Smooth muscle cell (in vitro differentiated cells): ENCODE measurements at regions not wholly inside any gene's neighbourhood (a gene's known extent, or its start where the extent isn't known, plus 50 kb on each side); places are given as distances from the start of the nearest gene placed in this dataset.
"Not testable (repeated sequence)": the region's sequence is repeated elsewhere in the genome, so short reads cannot be mapped to it uniquely, and the experiment has no call there.

ENCODE experiments used
- DNase-seq: peaks from one replicate; lab custom pipeline; 2025; ENCODE audit not compliant: unreplicated experiment; lab: John Stamatoyannopoulos, UW
- H2AFZ ChIP-seq: fragments of 200-600 bp; sonication (generic); 2 replicates; pipeline ENCODE4 v1.6.0; 2016; ENCODE audit warnings: antibody characterized with exemption, low read depth, mild to moderate bottlenecking
- H3F3A ChIP-seq: fragments of 200-600 bp; sonication (generic); 2 replicates; pipeline ENCODE4 v1.6.0; 2017; ENCODE audit warnings: antibody characterized with exemption, low read depth
- H3K27ac ChIP-seq: fragments of 200-600 bp; sonication (generic); 2 replicates; pipeline ENCODE4 v1.5.1; 2016; ENCODE audit warnings: low read depth, mild to moderate bottlenecking
- H3K27me3 ChIP-seq: fragments of 200-600 bp; sonication (generic); 2 replicates; pipeline ENCODE4 v1.6.1; 2016; ENCODE audit warnings: low read depth, mild to moderate bottlenecking
- H3K36me3 ChIP-seq: fragments of 200-600 bp; sonication (generic); 2 replicates; pipeline ENCODE4 v1.5.1; 2016; ENCODE audit warnings: low read depth
- H3K4me1 ChIP-seq: fragments of 200-600 bp; sonication (generic); 2 replicates; pipeline ENCODE4 v1.5.1; 2016; ENCODE audit warnings: low read depth
- H3K4me2 ChIP-seq: fragments of 200-600 bp; sonication (generic); 2 replicates; pipeline ENCODE4 v1.6.0; 2016; ENCODE audit warnings: mild to moderate bottlenecking
- H3K4me3 ChIP-seq: fragments of 200-600 bp; sonication (generic); 2 replicates; pipeline ENCODE4 v1.5.1; 2016; ENCODE audit warnings: mild to moderate bottlenecking
- H3K79me2 ChIP-seq: fragments of 200-600 bp; sonication (generic); 2 replicates; pipeline ENCODE4 v1.6.0; 2016; ENCODE audit warnings: low read depth, mild to moderate bottlenecking
- H3K9ac ChIP-seq: fragments of 200-600 bp; sonication (generic); 2 replicates; pipeline ENCODE4 v1.6.0; 2016; ENCODE audit warnings: low read depth
- H3K9me3 ChIP-seq: fragments of 200-600 bp; sonication (generic); replicated peaks from 2 replicates; pipeline ENCODE4 v1.5.1; 2016; ENCODE audit warnings: low read depth
- H4K20me1 ChIP-seq: fragments of 200-600 bp; sonication (generic); 2 replicates; pipeline ENCODE4 v1.6.0; 2016; ENCODE audit warnings: low read depth
- CTCF ChIP-seq: fragments of 200-600 bp; sonication (generic); IDR thresholded peaks from 2 replicates; pipeline ENCODE4 v1.5.1; 2017; ENCODE audit warnings: borderline replicate concordance, mild to moderate bottlenecking, antibody characterized with exemption; ENCODE audit not compliant: insufficient read depth, poor library complexity, severe bottlenecking
- WGBS: methylation state at CpG from one replicate; pipeline ENCODE4 v1.1.7; 2016; ENCODE audit warnings: low lambda C conversion rate; 5-methylcytosine and 5-hydroxymethylcytosine counted together

GRCh38 chr13:27362064-27362751 lies 62.2 kb upstream of the GTF3A start:
- Histone ChIP-seq H3K4me1 (no peaks in the 10 kb centered on the region), H3K4me3 (peak overlapping the region; percentile 65), H3K79me2 (no peaks in the 10 kb centered on the region), H4K20me1 (no peaks in the 10 kb centered on the region), H3F3A (no peaks in the 10 kb centered on the region), H3K27me3 (peaks cover 19% of the 10 kb centered on the region), H3K9me3 (no peaks in the 10 kb centered on the region), H3K27ac (no peak overlapping the region), H3K36me3 (no peaks in the 10 kb centered on the region), H2AFZ (peak overlapping the region; percentile 98), H3K9ac (no peak overlapping the region), H3K4me2 (peak overlapping the region; percentile 94)
- peak; percentile 42 for DNase-seq
- WGBS: 6% methylated on average over 36 of the region's 36 CpGs
- peak; percentile 89 for TF ChIP-seq CTCF

GRCh38 chr13:27363637-27364036 lies 60.8 kb upstream of the GTF3A start:
- not testable (repeated sequence) for H3K79me2 ChIP-seq, H2AFZ ChIP-seq, H3K4me3 ChIP-seq, H3K9me3 ChIP-seq, H3K27ac ChIP-seq, H3K36me3 ChIP-seq, DNase-seq, H3K9ac ChIP-seq, H3K4me2 ChIP-seq, H3K4me1 ChIP-seq, H4K20me1 ChIP-seq, H3F3A ChIP-seq
- H3K27me3 ChIP-seq: peaks cover 27% of the 10 kb centered on the region
- 91% methylated on average over 5 of the region's 5 CpGs for WGBS

- H3K79me2 ChIP-seq: no peaks in the 10 kb centered on the region
- no peak overlapping the region for H3K4me2 ChIP-seq
- no peak overlapping the region for H3K9ac ChIP-seq
- no peaks in the 10 kb centered on the region for H3K9me3 ChIP-seq
- no peak overlapping the region for H3K27ac ChIP-seq
- no peaks in the 10 kb centered on the region for H4K20me1 ChIP-seq
- WGBS: 90% methylated on average over 5 of the region's 5 CpGs
- no peak for TF ChIP-seq CTCF
- H3K27me3 ChIP-seq: peaks cover 44% of the 10 kb centered on the region
- H3F3A ChIP-seq: no peaks in the 10 kb centered on the region
- H3K36me3 ChIP-seq: no peaks in the 10 kb centered on the region
- H3K4me1 ChIP-seq: no peaks in the 10 kb centered on the region
- no peak overlapping the region for H2AFZ ChIP-seq
- no peak for DNase-seq
- no peak overlapping the region for H3K4me3 ChIP-seq
Measured at GRCh38 chr13:27367570-27367969, 56.8 kb upstream of the GTF3A start.

GRCh38 chr13:27370305-27370872 lies 54.0 kb upstream of the GTF3A start:
- 94% methylated on average over 12 of the region's 12 CpGs for WGBS
- Histone ChIP-seq H3K4me2 (no peak overlapping the region), H3F3A (no peaks in the 10 kb centered on the region), H4K20me1 (no peaks in the 10 kb centered on the region), H3K4me1 (no peaks in the 10 kb centered on the region), H2AFZ (no peak overlapping the region), H3K79me2 (no peaks in the 10 kb centered on the region), H3K36me3 (no peaks in the 10 kb centered on the region), H3K9ac (no peak overlapping the region), H3K9me3 (no peaks in the 10 kb centered on the region), H3K27ac (no peak overlapping the region), H3K4me3 (no peak overlapping the region), H3K27me3 (peaks cover 57% of the 10 kb centered on the region)
- TF ChIP-seq CTCF: no peak
- no peak for DNase-seq
